HCT116 (cell line): ENCODE measurements at regions not wholly inside any gene's neighbourhood (a gene's known extent, or its start where the extent isn't known, plus 50 kb on each side); places are given as distances from the start of the nearest gene placed in this dataset.

Experiments
- ATAC-seq: fragments of 200-7000 bp; cut with Tn5 transposase; 2 replicates; pipeline ENCODE4 v1.9.1; 2020; ENCODE audit warnings: mild to moderate bottlenecking, moderate library complexity
- BruUV-seq: library from RNA; stranded (reverse); fragments of 400-500 nt; replicated peaks from 2 replicates; lab custom pipeline; 2021; lab: Mats Ljungman, UMichigan
- CTCF ChIA-PET: fragments of 300-600 bp; sonication (Branson Sonifier 250); formaldehyde crosslinking; loops from one replicate; lab custom pipeline; 2021; ENCODE audit warnings: antibody characterized with exemption; lab: Charles Lee
- POLR2A ChIA-PET: fragments of 300-600, 350-600 bp; sonication (Branson Sonifier 250); formaldehyde crosslinking; loops from one replicate; lab custom pipeline; 2021; ENCODE audit warnings: antibody characterized with exemption; lab: Charles Lee
- RAD21 ChIA-PET, 2 experiments: fragments of 300-600 bp; sonication (Branson Sonifier 250); formaldehyde crosslinking; loops; one replicate each; lab custom pipeline; 2023; ENCODE audit warnings: low total read pairs in 2 of 2; ENCODE audit not compliant: uncharacterized antibody in 2 of 2, unreplicated experiment in 2 of 2, low non-redundant PET in 1 of 2; lab: Charles Lee
- DNase-seq: peaks from one replicate; pipeline ENCODE4 v3.0.0-alpha.2; 2010; ENCODE audit warnings: low read depth, low spot score
- H2AFZ ChIP-seq: fragments of 200-600 bp; shearing (Covaris generic), sonication (generic); 2 replicates; pipeline ENCODE4 v1.6.1; 2017; ENCODE audit warnings: low read depth, mixed run types, mixed read lengths, antibody characterized with exemption, low read length; ENCODE audit not compliant: poor library complexity, severe bottlenecking
- H3K27ac ChIP-seq: 2 replicates; pipeline ENCODE4 v1.5.1; 2012; ENCODE audit warnings: low read depth, low read length
- H3K27me3 ChIP-seq: fragments of 200-600 bp; sonication (generic); 2 replicates; pipeline ENCODE4 v1.6.1; 2016; ENCODE audit warnings: mixed run types, low read length, mixed read lengths; ENCODE audit not compliant: insufficient read depth
- H3K36me3 ChIP-seq, 2 experiments: fragments of 200-500 bp in 1 of 2; fragments of 200-600 bp in 1 of 2; sonication (Bioruptor generic) in 1 of 2; sonication (generic) in 1 of 2; 2 replicates each; pipeline versions ENCODE4 v1.5.1 to v1.6.1; 2014 to 2016; ENCODE audit warnings: low read length in 2 of 2, inconsistent platforms in 1 of 2, mixed read lengths in 1 of 2, mixed run types in 1 of 2; ENCODE audit not compliant: insufficient read depth in 2 of 2, control insufficient read depth in 1 of 2
- H3K4me1 ChIP-seq, 2 experiments: fragments of 200-600 bp in 1 of 2; sonication (generic) in 1 of 2; 2 replicates each; pipeline versions ENCODE4 v1.5.1 to v1.6.1; 2012 to 2017; ENCODE audit warnings: low read length in 2 of 2, inconsistent platforms in 1 of 2, mild to moderate bottlenecking in 1 of 2, mixed read lengths in 1 of 2, mixed run types in 1 of 2, moderate library complexity in 1 of 2; ENCODE audit not compliant: insufficient read depth in 2 of 2, control insufficient read depth in 1 of 2
- H3K4me2 ChIP-seq: fragments of 200-600 bp; sonication (generic); 2 replicates; pipeline ENCODE4 v1.6.1; 2017; ENCODE audit warnings: mixed run types, low read length, mixed read lengths
- H3K4me3 ChIP-seq, 2 experiments: fragments of 200-600 bp in 1 of 2; sonication (generic) in 1 of 2; replicated peaks in 1 of 2; 2 replicates each; pipeline ENCODE4 v1.5.1; 2011 to 2016; ENCODE audit warnings: low read length in 2 of 2, control low read depth in 1 of 2, low read depth in 1 of 2, mild to moderate bottlenecking in 1 of 2, mixed read lengths in 1 of 2, mixed run types in 1 of 2
- H3K79me2 ChIP-seq: fragments of 200-600 bp; sonication (generic); 2 replicates; pipeline ENCODE4 v1.6.1; 2017; ENCODE audit warnings: mild to moderate bottlenecking, mixed run types, low read length, moderate library complexity, mixed read lengths; ENCODE audit not compliant: insufficient read depth
- H3K9ac ChIP-seq: fragments of 200-600 bp; sonication (generic); 2 replicates; pipeline ENCODE4 v1.6.1; 2016; ENCODE audit warnings: low read length, mixed read lengths
- H3K9me2 ChIP-seq: fragments of 200-600 bp; sonication (generic), shearing (Covaris generic); 2 replicates; pipeline ENCODE4 v1.6.1; 2017; ENCODE audit warnings: mixed run types, mild to moderate bottlenecking, moderate library complexity; ENCODE audit not compliant: insufficient read depth
- H3K9me3 ChIP-seq, 2 experiments: fragments of 200-500 bp in 1 of 2; fragments of 200-600 bp in 1 of 2; sonication (Bioruptor generic) in 1 of 2; sonication (generic) in 1 of 2; 2 replicates each; pipeline ENCODE4 v1.6.1; 2014 to 2017; ENCODE audit warnings: low read length in 2 of 2, mixed read lengths in 2 of 2, inconsistent platforms in 1 of 2, low read depth in 1 of 2, mild to moderate bottlenecking in 1 of 2, mixed run types in 1 of 2, moderate library complexity in 1 of 2; ENCODE audit not compliant: control insufficient read depth in 1 of 2, insufficient read depth in 1 of 2
- H4K20me1 ChIP-seq: fragments of 200-600 bp; sonication (generic), shearing (Covaris generic); 2 replicates; pipeline ENCODE4 v1.6.1; 2017; ENCODE audit warnings: mixed run types, mild to moderate bottlenecking, moderate library complexity; ENCODE audit not compliant: insufficient read depth
- CBX3 ChIP-seq: IDR thresholded peaks from 2 replicates; pipeline ENCODE4 v1.6.1; 2012; ENCODE audit warnings: low read depth
- EGR1 ChIP-seq: IDR thresholded peaks from 2 replicates; pipeline ENCODE4 v1.6.1; 2012; ENCODE audit warnings: low read depth
- ELF1 ChIP-seq: IDR thresholded peaks from 2 replicates; pipeline ENCODE4 v1.6.1; 2012; ENCODE audit warnings: low read depth, borderline replicate concordance
- EZH2 ChIP-seq: fragments of 200-600 bp; sonication (generic); IDR thresholded peaks from 2 replicates; pipeline ENCODE4 v1.6.1; 2017; ENCODE audit warnings: antibody characterized with exemption, mixed run types
- EZH2phosphoT487 ChIP-seq: fragments of 200-600 bp; IDR thresholded peaks from 2 replicates; pipeline ENCODE4 v1.6.1; 2018; ENCODE audit warnings: antibody characterized with exemption, borderline replicate concordance
- FOSL1 ChIP-seq: IDR thresholded peaks from 2 replicates; pipeline ENCODE4 v1.6.1; 2012; ENCODE audit warnings: low read depth
- JUND ChIP-seq: IDR thresholded peaks from 2 replicates; pipeline ENCODE4 v1.6.1; 2012
- POLR2A ChIP-seq: IDR thresholded peaks from 2 replicates; pipeline ENCODE4 v1.7.0; 2011; ENCODE audit warnings: borderline replicate concordance; ENCODE audit not compliant: insufficient read depth, insufficient read length; ENCODE audit errors: extremely low read depth
- RAD21 ChIP-seq: IDR thresholded peaks from 2 replicates; pipeline ENCODE4 v1.6.1; 2012; ENCODE audit warnings: low read depth, mild to moderate bottlenecking
- SIN3A ChIP-seq: IDR thresholded peaks from 2 replicates; pipeline ENCODE4 v1.6.1; 2012; ENCODE audit warnings: low read depth
- SP1 ChIP-seq: IDR thresholded peaks from 2 replicates; pipeline ENCODE4 v1.6.1; 2012; ENCODE audit warnings: low read depth
- SRF ChIP-seq: IDR thresholded peaks from 2 replicates; pipeline ENCODE4 v1.6.1; 2012; ENCODE audit warnings: low read depth
- ZFX ChIP-seq: fragments of 450-650 bp; IDR thresholded peaks from 2 replicates; pipeline ENCODE4 v1.6.1; 2017
- ZNF274 ChIP-seq: fragments of 200-500 bp; sonication (Bioruptor generic); IDR thresholded peaks from 2 replicates; pipeline ENCODE4 v1.6.1; 2014; ENCODE audit warnings: mild to moderate bottlenecking, low read depth, low read length, inconsistent platforms
- intact Hi-C: fragments of 100-400 bp; cut with micrococcal nuclease; formaldehyde crosslinking; loops from 2 replicates; pipeline ENCODE4 v1.10.0; 2022
- TF ChIP-seq, protein P1 (sequence below): IDR thresholded peaks from 2 replicates; pipeline ENCODE4 v1.6.1; 2012; ENCODE audit warnings: low read depth
- TF ChIP-seq, protein P2 (sequence below): IDR thresholded peaks from 2 replicates; pipeline ENCODE4 v1.6.1; 2012
- TF ChIP-seq, protein P3 (sequence below): IDR thresholded peaks from 2 replicates; pipeline ENCODE4 v1.6.1; 2012

DNA sequence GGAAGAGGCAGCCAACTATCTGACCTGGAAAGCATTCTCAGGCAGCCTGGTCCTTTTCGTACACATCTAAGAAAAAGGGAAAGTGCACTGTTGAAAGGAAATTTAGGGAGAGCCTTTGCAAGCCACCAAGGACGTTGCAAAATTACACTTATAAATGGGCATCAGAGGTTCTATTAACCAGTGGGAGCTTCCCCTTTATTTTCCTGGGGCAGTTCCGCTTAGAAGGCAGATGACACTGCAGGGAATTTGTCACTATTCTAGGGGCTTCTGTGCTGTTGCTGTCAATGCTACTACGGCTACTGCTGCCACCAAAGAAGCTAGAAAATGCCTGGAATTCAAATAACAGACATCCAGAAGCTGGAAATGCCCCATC is 79.6 kb upstream of the AUTS2 start:
- no peak overlapping the region for H3K9ac ChIP-seq
- H3K4me2 ChIP-seq = no peak overlapping the region
- ChIA-PET RAD21 (no interaction called here), CTCF (no interaction called here), POLR2A (no interaction called here)
- no peak overlapping the region for H3K27ac ChIP-seq
- H3K4me3 ChIP-seq = no peak overlapping the region
- peaks cover 3 to 9% of the 10 kb centered on the region in 2 experiments; a peak in 2 of 4 replicates for H3K9me3 ChIP-seq
- H3K27me3 ChIP-seq = no peaks in the 10 kb centered on the region
- TF ChIP-seq, protein P1, sequence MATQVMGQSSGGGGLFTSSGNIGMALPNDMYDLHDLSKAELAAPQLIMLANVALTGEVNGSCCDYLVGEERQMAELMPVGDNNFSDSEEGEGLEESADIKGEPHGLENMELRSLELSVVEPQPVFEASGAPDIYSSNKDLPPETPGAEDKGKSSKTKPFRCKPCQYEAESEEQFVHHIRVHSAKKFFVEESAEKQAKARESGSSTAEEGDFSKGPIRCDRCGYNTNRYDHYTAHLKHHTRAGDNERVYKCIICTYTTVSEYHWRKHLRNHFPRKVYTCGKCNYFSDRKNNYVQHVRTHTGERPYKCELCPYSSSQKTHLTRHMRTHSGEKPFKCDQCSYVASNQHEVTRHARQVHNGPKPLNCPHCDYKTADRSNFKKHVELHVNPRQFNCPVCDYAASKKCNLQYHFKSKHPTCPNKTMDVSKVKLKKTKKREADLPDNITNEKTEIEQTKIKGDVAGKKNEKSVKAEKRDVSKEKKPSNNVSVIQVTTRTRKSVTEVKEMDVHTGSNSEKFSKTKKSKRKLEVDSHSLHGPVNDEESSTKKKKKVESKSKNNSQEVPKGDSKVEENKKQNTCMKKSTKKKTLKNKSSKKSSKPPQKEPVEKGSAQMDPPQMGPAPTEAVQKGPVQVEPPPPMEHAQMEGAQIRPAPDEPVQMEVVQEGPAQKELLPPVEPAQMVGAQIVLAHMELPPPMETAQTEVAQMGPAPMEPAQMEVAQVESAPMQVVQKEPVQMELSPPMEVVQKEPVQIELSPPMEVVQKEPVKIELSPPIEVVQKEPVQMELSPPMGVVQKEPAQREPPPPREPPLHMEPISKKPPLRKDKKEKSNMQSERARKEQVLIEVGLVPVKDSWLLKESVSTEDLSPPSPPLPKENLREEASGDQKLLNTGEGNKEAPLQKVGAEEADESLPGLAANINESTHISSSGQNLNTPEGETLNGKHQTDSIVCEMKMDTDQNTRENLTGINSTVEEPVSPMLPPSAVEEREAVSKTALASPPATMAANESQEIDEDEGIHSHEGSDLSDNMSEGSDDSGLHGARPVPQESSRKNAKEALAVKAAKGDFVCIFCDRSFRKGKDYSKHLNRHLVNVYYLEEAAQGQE = no peak
- TF ChIP-seq RAD21 (no peak), SP1 (no peak), POLR2A (no peak), SIN3A (no peak), EGR1 (no peak)
- TF ChIP-seq, protein P2, sequence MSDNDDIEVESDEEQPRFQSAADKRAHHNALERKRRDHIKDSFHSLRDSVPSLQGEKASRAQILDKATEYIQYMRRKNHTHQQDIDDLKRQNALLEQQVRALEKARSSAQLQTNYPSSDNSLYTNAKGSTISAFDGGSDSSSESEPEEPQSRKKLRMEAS = no peak
- ATAC-seq = no peak
- no peaks in the 10 kb centered on the region for H3K79me2 ChIP-seq
- H4K20me1 ChIP-seq = no peaks in the 10 kb centered on the region
- no peaks in the 10 kb centered on the region for H3K36me3 ChIP-seq
- no peaks in the 10 kb centered on the region for H3K4me1 ChIP-seq
- no peaks in the 10 kb centered on the region for H3K9me2 ChIP-seq
- BruUV-seq = no TSS peak
- no peak for DNase-seq
- H2AFZ ChIP-seq = no peak overlapping the region
- intact Hi-C loops = no loop called here

DNA sequence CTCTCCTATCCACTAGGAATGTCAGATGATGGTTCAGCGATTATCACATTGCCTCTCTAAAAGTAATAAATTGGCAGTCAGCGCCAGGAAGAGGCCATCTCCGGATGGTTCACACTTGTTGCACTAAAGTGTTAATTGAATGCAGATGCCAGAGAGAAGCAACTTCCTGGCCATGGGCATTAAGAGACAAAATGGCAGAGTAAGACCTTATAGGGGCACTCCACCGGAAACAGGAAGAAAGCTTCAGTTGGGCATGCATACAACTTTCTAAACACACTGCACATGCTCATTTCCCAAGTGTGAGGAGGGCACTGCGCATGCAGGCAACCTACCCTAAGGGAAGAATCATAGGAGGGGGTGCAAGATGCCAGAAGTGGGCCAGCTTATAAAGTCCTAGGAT is 71.7 kb upstream of the AUTS2 start:
- BruUV-seq = no TSS peak
- Histone ChIP-seq H3K27me3 (no peaks in the 10 kb centered on the region), H3K4me2 (no peak overlapping the region), H3K36me3 (no peaks in the 10 kb centered on the region), H3K9me3 (peaks cover 0 to 8% of the 10 kb centered on the region in 2 experiments; a peak in 2 of 4 replicates), H3K79me2 (no peaks in the 10 kb centered on the region), H2AFZ (no peak overlapping the region), H3K9ac (no peak overlapping the region), H3K4me3 (no peak overlapping the region), H4K20me1 (no peaks in the 10 kb centered on the region), H3K9me2 (no peaks in the 10 kb centered on the region), H3K27ac (no peak overlapping the region), H3K4me1 (no peaks in the 10 kb centered on the region)
- RAD21 ChIA-PET = no interaction called here
- DNase-seq = no peak
- intact Hi-C loops = no loop called here
- ATAC-seq = no peak
- CTCF ChIA-PET = no interaction called here
- POLR2A ChIA-PET = no interaction called here
- TF ChIP-seq FOSL1 (no peak), EZH2 (no peak), SIN3A (no peak), EGR1 (no peak), ZFX (no peak), SRF (no peak), POLR2A (no peak), CBX3 (no peak), RAD21 (no peak), ZNF274 (no peak), ELF1 (no peak), SP1 (no peak), EZH2phosphoT487 (no peak), JUND (no peak)
- TF ChIP-seq, protein P2 = no peak
- TF ChIP-seq, protein P3, sequence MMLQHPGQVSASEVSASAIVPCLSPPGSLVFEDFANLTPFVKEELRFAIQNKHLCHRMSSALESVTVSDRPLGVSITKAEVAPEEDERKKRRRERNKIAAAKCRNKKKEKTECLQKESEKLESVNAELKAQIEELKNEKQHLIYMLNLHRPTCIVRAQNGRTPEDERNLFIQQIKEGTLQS = no peak
